Glutamatergic neuron (in vitro differentiated cells): ENCODE measurements at regions not wholly inside any gene's neighbourhood (a gene's known extent, or its start where the extent isn't known, plus 50 kb on each side); places are given as distances from the start of the nearest gene placed in this dataset.

Source experiments
- DNase-seq: peaks from one replicate; pipeline ENCODE4 v3.0.0; 2022
- H3K27ac Mint-ChIP-seq: one replicate; pipeline ENCODE4 v1.8.0; 2020; ENCODE audit warnings: mild to moderate bottlenecking, mixed read lengths, inconsistent platforms; ENCODE audit not compliant: unreplicated experiment
- H3K27me3 Mint-ChIP-seq: one replicate; pipeline ENCODE4 v1.8.0; 2020; ENCODE audit warnings: mild to moderate bottlenecking, moderate library complexity, mixed read lengths, inconsistent platforms; ENCODE audit not compliant: unreplicated experiment
- H3K36me3 Mint-ChIP-seq: one replicate; pipeline ENCODE4 v1.8.0; 2020; ENCODE audit warnings: mild to moderate bottlenecking, mixed read lengths, inconsistent platforms; ENCODE audit not compliant: unreplicated experiment
- H3K4me1 Mint-ChIP-seq: one replicate; pipeline ENCODE4 v1.8.0; 2020; ENCODE audit warnings: mild to moderate bottlenecking, low read depth, mixed read lengths, inconsistent platforms; ENCODE audit not compliant: unreplicated experiment
- H3K4me3 Mint-ChIP-seq: one replicate; pipeline ENCODE4 v1.8.0; 2020; ENCODE audit warnings: mild to moderate bottlenecking, mixed read lengths, inconsistent platforms; ENCODE audit not compliant: unreplicated experiment
- H3K9me3 Mint-ChIP-seq: one replicate; pipeline ENCODE4 v1.8.0; 2020; ENCODE audit warnings: mild to moderate bottlenecking, moderate library complexity, mixed read lengths, inconsistent platforms; ENCODE audit not compliant: unreplicated experiment
- CTCF ChIP-seq: fragments of 200-600 bp; sonication (generic); IDR thresholded peaks from one replicate; pipeline ENCODE4 v1.5.0; 2021; ENCODE audit not compliant: partially characterized antibody, unreplicated experiment

DNA sequence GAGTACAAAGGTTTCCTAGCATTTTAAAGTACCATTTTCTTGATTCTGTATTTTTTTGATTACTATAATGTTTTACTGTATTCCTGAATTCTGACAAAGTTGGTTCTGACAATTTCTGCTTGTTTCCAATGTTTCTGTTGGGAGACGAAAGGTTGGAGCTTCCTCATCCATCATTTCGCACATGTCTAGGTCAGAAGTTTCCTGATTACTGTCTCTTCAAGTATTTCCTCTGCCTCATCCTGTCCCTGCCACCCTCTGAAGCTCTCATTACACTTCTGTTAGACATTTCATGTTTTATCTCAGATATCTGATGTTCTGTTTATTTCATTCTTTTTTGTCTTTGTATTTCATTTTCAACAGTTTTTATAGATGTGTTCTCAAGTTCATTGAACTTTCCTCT, 895.8 kb downstream of the TSN start:
- no peaks in the 10 kb centered on the region for H3K4me1 Mint-ChIP-seq
- no peaks in the 10 kb centered on the region for H3K36me3 Mint-ChIP-seq
- no peak for TF ChIP-seq CTCF
- peaks cover 3% of the 10 kb centered on the region for H3K27me3 Mint-ChIP-seq
- no peak overlapping the region for H3K4me3 Mint-ChIP-seq
- no peak overlapping the region for H3K27ac Mint-ChIP-seq
- peaks cover 1% of the 10 kb centered on the region for H3K9me3 Mint-ChIP-seq
- no peak for DNase-seq

DNA sequence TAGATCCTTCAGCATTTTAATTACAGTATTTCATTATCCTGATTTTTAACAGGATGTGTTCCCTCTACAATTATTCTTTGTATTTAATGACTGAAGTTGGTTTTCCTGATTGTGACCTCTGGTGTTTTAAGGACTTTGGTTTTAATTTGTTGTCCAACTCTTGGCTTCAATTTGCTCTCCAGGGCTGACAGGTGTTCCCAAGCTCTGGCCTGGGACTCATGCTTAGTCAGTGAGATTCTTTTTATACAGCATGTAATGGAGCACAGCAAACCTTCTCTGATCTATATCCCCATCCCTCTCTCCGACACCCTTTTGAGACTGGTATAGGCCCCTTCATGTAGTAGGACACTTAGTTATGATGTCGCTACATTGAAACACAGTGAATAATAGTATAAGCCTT, 896.3 kb downstream of the TSN start:
- no peak for DNase-seq
- no peaks in the 10 kb centered on the region for H3K4me1 Mint-ChIP-seq
- H3K27ac Mint-ChIP-seq, result no peak overlapping the region
- peaks cover 1% of the 10 kb centered on the region for H3K9me3 Mint-ChIP-seq
- H3K27me3 Mint-ChIP-seq, result peaks cover 3% of the 10 kb centered on the region
- no peak overlapping the region for H3K4me3 Mint-ChIP-seq
- H3K36me3 Mint-ChIP-seq, result no peaks in the 10 kb centered on the region
- TF ChIP-seq CTCF, result no peak

DNA sequence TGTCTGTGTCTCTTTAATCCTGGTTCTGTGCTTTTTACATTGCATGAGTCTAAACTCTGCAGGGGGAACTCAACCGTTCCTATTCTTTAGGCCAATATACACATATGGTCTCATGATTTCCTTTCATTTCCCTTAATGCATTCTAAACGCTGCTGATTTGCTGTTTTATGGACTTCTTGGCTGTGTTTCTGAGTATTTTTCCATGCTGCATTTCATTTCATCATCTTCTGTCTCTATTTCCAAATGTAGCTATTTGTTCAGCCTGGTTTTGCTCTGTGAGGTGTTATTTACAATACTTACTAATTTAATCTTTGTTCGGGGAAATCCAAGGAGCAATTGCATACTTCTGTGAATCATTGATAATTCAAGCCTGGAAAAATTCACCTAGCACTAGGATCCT, 897.2 kb downstream of the TSN start:
- Mint-ChIP-seq H3K27me3 (peaks cover 3% of the 10 kb centered on the region), H3K27ac (no peak overlapping the region), H3K4me1 (no peaks in the 10 kb centered on the region), H3K4me3 (no peak overlapping the region), H3K9me3 (peaks cover 1% of the 10 kb centered on the region), H3K36me3 (no peaks in the 10 kb centered on the region)
- TF ChIP-seq CTCF, result no peak
- DNase-seq, result no peak

DNA sequence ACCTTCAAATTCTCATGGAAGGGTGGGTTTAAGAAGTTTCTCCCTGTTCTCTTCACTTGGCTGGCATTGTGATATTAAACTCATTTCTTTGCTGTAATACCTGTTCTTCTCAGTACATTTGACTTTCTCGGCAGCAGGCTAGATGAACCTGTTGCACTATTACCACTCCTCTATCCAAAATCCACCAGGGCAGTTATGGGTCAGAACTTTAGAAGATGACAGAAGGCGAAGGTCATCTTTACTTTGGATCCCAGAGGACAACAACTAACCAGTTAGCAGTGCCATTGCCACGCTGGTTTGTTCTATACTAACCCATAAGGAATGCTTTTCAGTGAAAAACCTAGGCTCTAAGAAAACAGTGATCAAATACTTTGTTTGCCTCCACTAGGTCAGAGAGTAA, 901.0 kb downstream of the TSN start:
- H3K36me3 Mint-ChIP-seq, result no peaks in the 10 kb centered on the region
- H3K4me1 Mint-ChIP-seq, result no peaks in the 10 kb centered on the region
- H3K27ac Mint-ChIP-seq, result no peak overlapping the region
- H3K4me3 Mint-ChIP-seq, result no peak overlapping the region
- H3K9me3 Mint-ChIP-seq, result no peaks in the 10 kb centered on the region
- no peaks in the 10 kb centered on the region for H3K27me3 Mint-ChIP-seq
- no peak for DNase-seq
- no peak for TF ChIP-seq CTCF

GRCh38 chr2:122660786-122661634, 905.6 kb downstream of the TSN start:
- H3K36me3 Mint-ChIP-seq, result no peaks in the 10 kb centered on the region
- no peak for TF ChIP-seq CTCF
- no peak for DNase-seq
- no peak overlapping the region for H3K27ac Mint-ChIP-seq
- no peaks in the 10 kb centered on the region for H3K4me1 Mint-ChIP-seq
- peak overlapping the region; percentile 77 for H3K4me3 Mint-ChIP-seq
- no peaks in the 10 kb centered on the region for H3K27me3 Mint-ChIP-seq
- no peaks in the 10 kb centered on the region for H3K9me3 Mint-ChIP-seq
